ENCODE measurements at regions not wholly inside any gene's neighbourhood (a gene's known extent, or its start where the extent isn't known, plus 50 kb on each side); places are given as distances from the start of the nearest gene placed in this dataset.

GRCh38 chr12:47299586-47299985 lies 219.8 kb upstream of the AMIGO2 start:
- Mint-ChIP-seq H3K4me3 (no peak overlapping the region), H3K4me1 (peaks cover 13% of the 10 kb centered on the region), H3K27ac (no peak overlapping the region), H3K36me3 (ENCODE audit: low read depth) (no peaks in the 10 kb centered on the region), H3K9me3 (no peaks in the 10 kb centered on the region; the same call in 2 of the 3 replicates), H3K27me3 (ENCODE audit: insufficient read depth, low read depth, poor library complexity) (peaks cover 7% of the 10 kb centered on the region)
- Histone ChIP-seq H4K20me1 (replicated peaks; ENCODE audit: insufficient read depth) (no peaks in the 10 kb centered on the region), H3K27ac (ENCODE audit: low read depth) (no peak overlapping the region), H3K79me2 (replicated peaks; ENCODE audit: insufficient read depth) (no peaks in the 10 kb centered on the region), H3K4me1 (ENCODE audit: insufficient read depth) (no peaks in the 10 kb centered on the region; the same call in 1 of the 2 replicates), H3K36me3 (ENCODE audit: insufficient read depth) (no peaks in the 10 kb centered on the region), H3K27me3 (ENCODE audit: insufficient read depth) (no peaks in the 10 kb centered on the region), H3K4me3 (no peak overlapping the region), H2AFZ (no peak overlapping the region), H3K4me2 (no peak overlapping the region), H3K9me2 (ENCODE audit: insufficient read depth) (no peaks in the 10 kb centered on the region), H3F3A (replicated peaks; ENCODE audit: low read depth) (no peaks in the 10 kb centered on the region)
- TF ChIP-seq CREB1 (CRISPR knock-in tag; IDR thresholded peaks at IDR 0.05; ENCODE audit: low read depth) (no peak), ETS1 (IDR thresholded peaks at IDR 0.05) (no peak), EZH2 (IDR thresholded peaks at IDR 0.05; ENCODE audit: low read depth, unreplicated experiment) (no peak), ZNF114 (CRISPR knock-in tag; IDR thresholded peaks at IDR 0.05) (no peak), REST (IDR thresholded peaks at IDR 0.05; ENCODE audit: unreplicated experiment) (no peak), ZNF462 (CRISPR knock-in tag; IDR thresholded peaks at IDR 0.05) (no peak), STAT1 (IDR thresholded peaks at IDR 0.05; ENCODE audit: unreplicated experiment) (no peak), NANOG (IDR thresholded peaks at IDR 0.05; ENCODE audit: borderline replicate concordance) (no peak), EZH2phosphoT487 (IDR thresholded peaks at IDR 0.05; ENCODE audit: unreplicated experiment) (no peak), ZNF331 (CRISPR knock-in tag; IDR thresholded peaks at IDR 0.05; ENCODE audit: low read depth) (no peak), POLR2AphosphoS5 (IDR thresholded peaks at IDR 0.05; ENCODE audit: low read depth) (no peak), JUNB (IDR thresholded peaks at IDR 0.05; ENCODE audit: unreplicated experiment) (no peak), CTCF (conservative IDR thresholded peaks at IDR 0.05; ENCODE audit: low read depth in 2 of 2) (no peak)
- DNase-seq (ENCODE audit: low spot score), result no peak
- no peak for ATAC-seq

Measured in GM23338 (cell line).